ENCODE measurements at regions not wholly inside any gene's neighbourhood (a gene's known extent, or its start where the extent isn't known, plus 50 kb on each side); places are given as distances from the start of the nearest gene placed in this dataset.

GRCh38 chr6:18532139-18532538 lies 145.0 kb downstream of the RNF144B start:
- Histone ChIP-seq H3K4me1 (ENCODE audit: control insufficient read depth in 1 of 2, insufficient read depth in 2 of 2, low read length in 2 of 2) (no peaks in the 10 kb centered on the region), H3K79me2 (ENCODE audit: insufficient read depth, low read length) (no peaks in the 10 kb centered on the region), H4K20me1 (ENCODE audit: insufficient read depth, low read length) (no peaks in the 10 kb centered on the region), H3K36me3 (replicated peaks in 1 of 2; ENCODE audit: control insufficient read depth in 1 of 2, insufficient read depth in 2 of 2, low read length in 2 of 2) (no peaks in the 10 kb centered on the region), H3K4me2 (replicated peaks; ENCODE audit: extremely low read depth, low read length, poor library complexity, severe bottlenecking) (no peak overlapping the region), H3K27me3 (ENCODE audit: control insufficient read depth in 2 of 2, insufficient read depth in 2 of 2, low read length in 2 of 2) (no peaks in the 10 kb centered on the region), H3K9ac (ENCODE audit: insufficient read depth, low read length, poor library complexity, severe bottlenecking) (no peak overlapping the region), H3K27ac (ENCODE audit: low read depth in 1 of 2, low read length in 2 of 2) (no peak overlapping the region), H3K4me3 (replicated peaks in 1 of 3; ENCODE audit: low read depth in 2 of 3, low read length in 3 of 3) (no peak overlapping the region), H3K9me3 (replicated peaks in 1 of 2; ENCODE audit: control insufficient read depth in 1 of 2, insufficient read depth in 1 of 2, low read length in 2 of 2) (no peaks in the 10 kb centered on the region), H2AFZ (ENCODE audit: insufficient read depth, low read depth, low read length, poor library complexity, severe bottlenecking) (no peak overlapping the region)
- TF ChIP-seq, protein P1, sequence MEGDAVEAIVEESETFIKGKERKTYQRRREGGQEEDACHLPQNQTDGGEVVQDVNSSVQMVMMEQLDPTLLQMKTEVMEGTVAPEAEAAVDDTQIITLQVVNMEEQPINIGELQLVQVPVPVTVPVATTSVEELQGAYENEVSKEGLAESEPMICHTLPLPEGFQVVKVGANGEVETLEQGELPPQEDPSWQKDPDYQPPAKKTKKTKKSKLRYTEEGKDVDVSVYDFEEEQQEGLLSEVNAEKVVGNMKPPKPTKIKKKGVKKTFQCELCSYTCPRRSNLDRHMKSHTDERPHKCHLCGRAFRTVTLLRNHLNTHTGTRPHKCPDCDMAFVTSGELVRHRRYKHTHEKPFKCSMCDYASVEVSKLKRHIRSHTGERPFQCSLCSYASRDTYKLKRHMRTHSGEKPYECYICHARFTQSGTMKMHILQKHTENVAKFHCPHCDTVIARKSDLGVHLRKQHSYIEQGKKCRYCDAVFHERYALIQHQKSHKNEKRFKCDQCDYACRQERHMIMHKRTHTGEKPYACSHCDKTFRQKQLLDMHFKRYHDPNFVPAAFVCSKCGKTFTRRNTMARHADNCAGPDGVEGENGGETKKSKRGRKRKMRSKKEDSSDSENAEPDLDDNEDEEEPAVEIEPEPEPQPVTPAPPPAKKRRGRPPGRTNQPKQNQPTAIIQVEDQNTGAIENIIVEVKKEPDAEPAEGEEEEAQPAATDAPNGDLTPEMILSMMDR (IDR thresholded peaks at IDR 0.05), result no peak
- no peaks in the 10 kb centered on the region for H3K9me3 Mint-ChIP-seq
- H3K4me3 Mint-ChIP-seq, result no peak overlapping the region
- no peak for DNase-seq
- WGBS (ENCODE audit: insufficient coverage), result 100% methylated on average over 1 of the region's 2 CpGs
- peaks cover 1 to 6% (median 5%) of the 10 kb centered on the region in 3 donors for H3K27me3 Mint-ChIP-seq (ENCODE audit: low read depth in 3 of 3)
- intact Hi-C loops (cut with micrococcal nuclease), result no loop called here
- no peaks in the 10 kb centered on the region for H3K36me3 Mint-ChIP-seq
- no peak overlapping the region for H3K27ac Mint-ChIP-seq
- H3K4me1 Mint-ChIP-seq, result no peaks in the 10 kb centered on the region

DNA sequence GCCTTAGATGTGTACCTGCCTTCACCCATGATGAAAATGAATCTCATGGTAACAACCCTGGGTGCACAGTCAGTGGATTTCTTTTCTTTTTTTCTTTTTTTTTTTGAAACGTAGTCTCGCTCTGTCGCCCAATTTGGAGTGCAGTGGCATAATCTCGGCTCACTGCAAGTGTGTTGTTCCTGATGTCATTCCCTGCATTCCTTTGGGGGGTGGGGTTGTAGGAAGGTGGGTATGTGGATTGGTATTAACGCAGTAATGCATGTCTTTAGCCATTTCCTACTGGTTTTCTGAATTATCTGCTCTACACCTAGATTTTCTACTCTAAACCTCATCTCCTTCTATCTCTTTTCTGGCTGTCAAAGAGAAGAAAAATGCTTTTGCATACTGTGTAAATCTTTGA lies 146.6 kb downstream of the RNF144B start:
- Histone ChIP-seq H3K27ac (ENCODE audit: low read depth in 1 of 2, low read length in 2 of 2) (no peak overlapping the region), H3K4me1 (ENCODE audit: control insufficient read depth in 1 of 2, insufficient read depth in 2 of 2, low read length in 2 of 2) (no peaks in the 10 kb centered on the region), H3K4me2 (replicated peaks; ENCODE audit: extremely low read depth, low read length, poor library complexity, severe bottlenecking) (no peak overlapping the region), H4K20me1 (ENCODE audit: insufficient read depth, low read length) (no peaks in the 10 kb centered on the region), H3K9me3 (replicated peaks in 1 of 2; ENCODE audit: control insufficient read depth in 1 of 2, insufficient read depth in 1 of 2, low read length in 2 of 2) (no peaks in the 10 kb centered on the region), H2AFZ (ENCODE audit: insufficient read depth, low read depth, low read length, poor library complexity, severe bottlenecking) (no peak overlapping the region), H3K4me3 (replicated peaks in 1 of 3; ENCODE audit: low read depth in 2 of 3, low read length in 3 of 3) (no peak overlapping the region), H3K79me2 (ENCODE audit: insufficient read depth, low read length) (no peaks in the 10 kb centered on the region), H3K27me3 (ENCODE audit: control insufficient read depth in 2 of 2, insufficient read depth in 2 of 2, low read length in 2 of 2) (no peaks in the 10 kb centered on the region), H3K36me3 (replicated peaks in 1 of 2; ENCODE audit: control insufficient read depth in 1 of 2, insufficient read depth in 2 of 2, low read length in 2 of 2) (no peaks in the 10 kb centered on the region), H3K9ac (ENCODE audit: insufficient read depth, low read length, poor library complexity, severe bottlenecking) (no peak overlapping the region)
- peaks cover 0 to 5% (median 0%) of the 10 kb centered on the region in 7 donors for H3K9me3 Mint-ChIP-seq
- TF ChIP-seq, protein P1 (IDR thresholded peaks at IDR 0.05), result no peak
- H3K4me1 Mint-ChIP-seq, result no peaks in the 10 kb centered on the region
- no peaks in the 10 kb centered on the region for H3K36me3 Mint-ChIP-seq
- H3K4me3 Mint-ChIP-seq, result no peak overlapping the region
- intact Hi-C loops (cut with micrococcal nuclease), result no loop called here
- DNase-seq, result no peak
- WGBS (ENCODE audit: insufficient coverage), result no CpG with 5 or more reads among the region's 5 CpGs
- no peak overlapping the region for H3K27ac Mint-ChIP-seq
- H3K27me3 Mint-ChIP-seq (ENCODE audit: low read depth in 3 of 3), result peaks cover 1 to 6% (median 5%) of the 10 kb centered on the region in 3 donors

Data from CD14-positive monocyte (primary cell).